ENCODE measurements at regions not wholly inside any gene's neighbourhood (a gene's known extent, or its start where the extent isn't known, plus 50 kb on each side); places are given as distances from the start of the nearest gene placed in this dataset.

GRCh38 chrX:107505223-107505622, 55.8 kb downstream of the FRMPD3 start:
- TF ChIP-seq POLR2A (IDR thresholded peaks at IDR 0.05; ENCODE audit: low read length) (no peak), GATA1 (IDR thresholded peaks at IDR 0.05; ENCODE audit: low read depth, low read length) (no peak)

All from erythroblast (primary cell).